ENCODE measurements at regions not wholly inside any gene's neighbourhood (a gene's known extent, or its start where the extent isn't known, plus 50 kb on each side); places are given as distances from the start of the nearest gene placed in this dataset.

DNA sequence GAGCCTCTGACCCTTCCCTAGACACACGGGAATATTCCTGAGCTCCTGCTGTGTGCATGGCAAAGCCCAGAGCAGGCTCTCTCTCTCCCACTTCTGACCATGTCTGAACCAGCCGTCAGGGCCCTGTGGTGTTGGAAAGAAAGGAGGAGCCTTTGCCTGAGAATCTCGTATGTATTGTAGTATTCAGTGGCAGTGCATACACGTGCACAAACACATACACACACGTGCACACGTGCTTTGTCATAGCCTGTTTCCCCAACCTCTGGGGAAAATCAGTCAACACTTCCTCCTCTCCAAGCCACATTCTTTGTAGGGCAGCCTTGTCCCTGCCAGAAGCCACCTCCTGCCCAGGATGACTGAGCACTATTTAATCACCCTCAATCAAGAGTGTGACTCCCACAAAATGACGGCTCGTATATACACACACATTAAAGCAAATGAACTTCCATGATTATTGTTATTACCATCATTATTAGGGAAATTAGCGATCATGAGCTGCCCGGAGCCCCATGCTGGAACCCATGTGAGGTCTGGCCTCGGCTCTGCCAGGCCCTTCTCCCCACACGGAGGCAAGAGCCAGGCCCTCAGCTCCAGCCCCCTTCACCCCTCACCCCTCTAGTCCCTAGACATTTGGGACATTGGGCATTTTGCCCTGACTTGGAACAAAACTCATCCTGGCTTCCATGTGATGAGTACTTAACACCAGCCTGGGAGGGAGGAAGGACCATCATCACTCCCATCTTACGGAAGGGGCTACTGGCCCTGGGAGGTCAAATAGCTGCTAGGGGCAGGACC is 331.9 kb downstream of the NPHP4 start:
- no peak for DNase-seq (ENCODE audit: low read depth)

GRCh38 chr1:5659606-5660005 is 332.6 kb downstream of the NPHP4 start:
- DNase-seq (ENCODE audit: low read depth) = no peak

DNA sequence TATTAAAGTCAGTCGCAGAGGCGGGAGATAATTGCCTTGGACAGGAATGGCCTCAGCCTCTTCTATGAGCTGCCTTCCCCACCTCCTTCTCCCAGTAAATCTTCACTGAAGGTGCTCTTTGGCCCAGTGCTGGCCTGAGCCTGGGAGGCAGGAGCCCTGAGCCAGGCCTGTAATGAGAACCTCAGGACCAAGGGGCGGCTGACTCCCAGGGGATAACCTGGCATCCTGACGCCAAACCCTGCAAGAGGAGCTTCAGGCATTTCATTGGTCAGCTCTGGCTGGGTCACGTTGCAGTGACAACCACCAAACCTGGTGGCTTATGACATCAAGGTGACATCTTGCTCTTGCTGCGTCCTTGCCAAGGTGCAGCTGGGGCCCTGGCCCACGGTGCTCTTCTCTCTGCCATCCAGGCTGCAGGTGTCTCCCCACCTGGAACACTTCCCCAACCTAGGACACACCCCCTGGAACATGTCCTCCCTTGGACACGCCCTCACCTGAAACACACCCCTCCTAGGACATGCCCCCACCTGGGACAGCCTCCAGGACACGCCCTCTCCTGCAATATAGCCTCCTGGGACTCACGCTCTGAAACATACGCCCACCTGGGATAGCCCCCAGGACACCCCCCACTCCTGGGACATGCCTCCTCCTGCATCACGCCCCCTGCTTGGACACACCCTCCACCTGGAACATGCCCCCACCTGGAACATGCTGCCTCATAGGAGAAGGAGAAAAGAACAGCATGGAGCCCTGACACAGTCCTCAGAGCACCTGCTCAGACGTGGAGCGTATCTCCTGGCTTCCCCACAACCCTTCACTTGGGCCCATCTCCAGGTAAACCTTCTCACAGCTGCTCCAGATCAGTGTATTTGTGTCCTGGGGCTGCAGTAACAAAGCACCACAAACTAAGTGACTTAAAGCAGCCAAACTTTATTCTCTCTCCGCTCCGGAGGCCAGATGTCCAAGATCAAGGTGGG is 333.6 kb downstream of the NPHP4 start:
- no peak for DNase-seq (ENCODE audit: low read depth)

GRCh38 chr1:5651964-5652821 is 340.0 kb downstream of the NPHP4 start:
- no peak for DNase-seq (ENCODE audit: low read depth)

GRCh38 chr1:5651473-5651872 is 340.8 kb downstream of the NPHP4 start:
- no peak for DNase-seq (ENCODE audit: low read depth)

DNA sequence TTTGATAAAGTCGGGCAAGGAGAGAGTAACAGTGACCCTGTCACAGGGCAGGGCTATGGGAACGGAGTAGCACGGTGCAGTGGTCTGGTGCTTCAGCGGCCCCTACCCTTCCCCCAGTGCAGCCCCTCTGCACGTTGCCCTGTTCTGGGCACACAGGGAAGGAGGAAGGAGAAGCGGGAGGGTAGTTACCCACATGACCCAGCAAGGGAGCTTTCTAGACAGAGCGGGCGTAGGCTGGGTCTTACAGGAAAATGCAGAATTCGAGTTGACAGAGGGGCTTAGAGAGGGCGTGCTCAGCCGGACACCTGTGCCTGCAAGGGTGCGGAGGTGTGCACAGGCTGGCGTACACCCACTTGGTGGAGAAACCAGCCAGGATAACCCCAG is 341.2 kb downstream of the NPHP4 start:
- no peak for DNase-seq (ENCODE audit: low read depth)

DNA sequence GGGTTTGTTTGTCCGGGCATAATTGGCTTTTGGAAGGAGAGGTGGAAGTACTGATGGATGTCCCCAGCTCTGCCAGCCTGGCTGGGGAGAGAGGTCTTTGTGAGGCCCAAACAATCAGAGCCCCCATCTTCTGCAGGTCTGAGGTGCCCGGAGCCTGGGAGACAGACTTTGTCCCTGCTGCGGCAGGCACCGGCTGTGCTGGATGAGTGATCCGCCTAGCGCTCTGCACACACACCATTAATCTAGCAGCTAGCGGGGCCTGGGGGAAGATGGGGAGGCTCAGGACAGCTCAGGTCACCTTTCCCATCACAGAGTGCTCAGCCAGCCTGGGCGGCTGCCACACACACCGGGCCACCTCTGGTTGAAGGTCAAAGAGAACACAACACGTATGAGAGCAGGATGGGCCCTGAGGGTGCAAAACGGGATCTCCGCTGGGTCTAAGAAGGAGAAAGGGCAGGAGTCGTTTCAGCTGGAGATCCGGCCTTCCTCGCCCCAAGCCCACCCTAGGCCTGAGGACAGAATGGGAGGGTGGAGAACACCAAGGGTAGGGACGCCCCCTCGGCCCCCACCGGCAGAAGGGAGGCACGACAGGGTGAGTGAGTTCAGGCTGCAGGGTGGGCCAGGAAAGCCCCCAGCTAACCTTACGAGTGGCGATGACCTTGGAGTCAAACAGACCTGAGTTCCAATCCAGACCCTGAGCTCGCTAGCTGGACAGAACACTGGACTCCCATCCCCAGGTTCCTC is 341.8 kb downstream of the NPHP4 start:
- DNase-seq (ENCODE audit: low read depth) = no peak

DNA sequence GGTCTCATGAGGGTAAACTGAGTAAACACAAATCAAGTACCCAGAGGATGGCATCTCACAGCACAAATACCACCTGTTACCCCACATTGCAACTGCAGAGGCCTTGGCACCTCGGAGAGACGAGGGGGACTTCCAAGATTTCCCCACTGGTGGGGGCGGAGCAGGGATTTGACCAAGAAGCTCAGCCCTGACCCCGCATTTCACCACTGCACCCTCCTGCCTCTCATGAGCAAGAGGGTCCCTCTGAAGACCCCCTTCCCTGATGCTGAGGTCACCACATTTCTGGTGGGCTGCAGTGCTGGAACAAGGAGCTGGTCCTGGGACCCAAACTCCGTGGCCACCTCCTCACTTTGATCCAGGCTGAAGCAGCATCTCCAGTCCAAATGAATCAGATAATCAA is 342.4 kb downstream of the NPHP4 start:
- no peak for DNase-seq (ENCODE audit: low read depth)

GRCh38 chr1:5649166-5649551 is 343.1 kb downstream of the NPHP4 start:
- no peak for DNase-seq (ENCODE audit: low read depth)

- DNase-seq (ENCODE audit: low read depth) = no peak
These were observed 343.6 kb downstream of the NPHP4 start for GRCh38 chr1:5648410-5649165.

- DNase-seq (ENCODE audit: low read depth) = no peak
These were observed 345.0 kb downstream of the NPHP4 start for GRCh38 chr1:5647234-5647633.

DNA sequence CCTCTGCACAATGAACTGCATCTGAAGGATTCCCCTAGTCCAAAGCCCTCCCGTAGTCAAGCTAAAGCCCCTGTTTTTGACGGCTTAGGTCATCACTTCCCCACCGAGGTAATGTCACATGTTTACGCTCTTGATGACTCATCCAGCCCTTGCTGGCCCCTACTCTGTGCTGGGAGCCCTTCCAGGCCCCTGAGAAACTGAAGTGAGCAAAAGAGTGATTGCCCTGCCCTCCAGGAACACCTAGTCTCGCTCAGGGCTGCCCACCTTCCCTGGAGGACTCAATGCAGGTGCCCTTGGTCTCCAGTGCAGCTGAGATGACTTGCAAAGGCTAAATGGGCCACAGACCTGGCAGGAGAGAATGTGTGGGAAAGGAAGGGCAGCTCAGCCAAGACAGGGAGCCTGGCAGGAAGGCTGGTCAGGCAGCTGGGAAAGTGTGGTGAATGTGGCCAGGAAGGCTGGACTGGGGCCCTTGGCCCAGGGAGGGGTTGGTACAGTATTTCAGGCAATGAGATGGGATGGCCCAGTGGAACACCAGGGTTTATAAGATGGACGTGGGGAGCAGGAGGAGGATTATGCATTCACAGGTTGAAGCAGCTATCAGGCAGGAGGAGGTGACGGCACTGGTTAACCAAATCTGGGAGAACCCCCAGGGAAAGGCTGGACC is 345.6 kb downstream of the NPHP4 start:
- no peak for DNase-seq (ENCODE audit: low read depth)

DNA sequence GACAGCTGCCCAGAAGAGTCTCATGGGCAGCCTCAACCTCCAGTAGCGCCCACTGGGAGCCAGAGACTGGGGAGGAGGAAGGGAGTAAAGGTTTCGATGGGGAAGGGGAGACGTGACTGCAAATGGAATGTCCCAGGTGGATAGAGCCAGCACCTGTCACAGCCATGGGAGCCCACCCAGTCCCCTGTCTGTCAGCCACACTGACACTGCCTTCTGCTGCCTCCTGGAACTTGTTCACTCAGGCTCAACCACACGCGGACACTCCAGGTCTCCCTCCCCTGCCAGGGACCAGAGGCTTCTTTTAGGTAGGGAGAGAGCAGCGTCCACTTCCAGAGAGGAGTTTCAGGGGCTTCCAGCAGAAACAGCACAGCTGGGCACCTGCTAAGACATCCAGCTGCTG is 346.3 kb downstream of the NPHP4 start:
- DNase-seq (ENCODE audit: low read depth) = no peak

DNA sequence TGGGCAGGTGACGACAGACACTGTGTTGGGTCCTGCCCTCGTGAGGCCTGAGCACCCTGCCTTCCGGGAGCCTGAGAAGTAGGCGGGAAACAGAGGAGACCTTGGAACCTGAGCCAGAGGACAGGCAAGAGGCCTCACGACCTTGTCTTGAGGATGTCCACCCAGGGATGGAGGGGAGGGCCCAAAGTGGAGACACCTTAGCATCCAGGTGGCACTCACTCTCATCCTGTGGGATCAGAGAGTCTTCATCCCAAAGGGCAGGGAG is 347.2 kb downstream of the NPHP4 start:
- no peak for DNase-seq (ENCODE audit: low read depth)

DNA sequence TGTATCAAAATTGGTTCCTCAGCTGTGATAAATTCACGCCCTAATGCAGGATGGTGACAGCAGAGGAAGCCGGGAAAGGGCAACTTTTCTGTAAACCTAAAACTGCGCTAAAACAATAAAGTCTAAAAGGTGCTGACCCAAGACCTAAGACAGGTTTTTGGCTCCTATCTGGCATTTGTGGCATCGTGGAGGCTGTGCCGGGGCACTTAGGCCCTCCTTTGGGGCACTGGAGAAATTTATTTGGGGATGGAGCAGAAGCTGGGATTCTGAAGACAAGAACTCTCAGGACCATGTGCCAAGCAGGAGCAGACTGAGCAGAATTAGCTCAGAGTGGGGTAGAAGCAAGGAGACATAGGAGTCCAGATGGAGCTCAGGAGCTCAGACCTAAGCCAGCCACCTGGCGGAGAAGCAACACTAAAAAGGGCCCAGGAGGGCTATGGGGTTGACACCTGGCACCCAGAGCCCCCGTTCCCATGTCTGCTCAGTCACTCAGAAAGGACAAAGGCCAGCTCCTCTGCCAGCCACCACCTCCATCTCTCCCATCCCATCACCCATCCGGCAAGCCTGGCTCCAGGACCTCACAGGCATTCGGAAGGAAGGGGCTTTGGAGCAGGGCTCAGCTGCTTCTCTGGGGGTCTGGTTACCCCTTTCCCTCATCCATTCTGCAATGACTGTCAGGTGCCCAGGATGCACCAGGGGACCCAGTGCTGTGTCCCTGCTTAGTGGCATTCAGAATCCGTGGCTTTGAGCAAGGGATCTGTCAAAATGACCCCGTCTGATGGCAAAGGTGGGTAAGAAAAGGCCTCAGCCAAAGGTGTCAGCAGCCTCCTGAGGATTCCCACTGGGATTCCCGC is 347.7 kb downstream of the NPHP4 start:
- no peak for DNase-seq (ENCODE audit: low read depth)

- no peak for DNase-seq (ENCODE audit: low read depth)
These were observed 348.7 kb downstream of the NPHP4 start for GRCh38 chr1:5643360-5644107.

GRCh38 chr1:5640845-5641244 is 351.4 kb downstream of the NPHP4 start:
- DNase-seq (ENCODE audit: low read depth) = no peak

DNA sequence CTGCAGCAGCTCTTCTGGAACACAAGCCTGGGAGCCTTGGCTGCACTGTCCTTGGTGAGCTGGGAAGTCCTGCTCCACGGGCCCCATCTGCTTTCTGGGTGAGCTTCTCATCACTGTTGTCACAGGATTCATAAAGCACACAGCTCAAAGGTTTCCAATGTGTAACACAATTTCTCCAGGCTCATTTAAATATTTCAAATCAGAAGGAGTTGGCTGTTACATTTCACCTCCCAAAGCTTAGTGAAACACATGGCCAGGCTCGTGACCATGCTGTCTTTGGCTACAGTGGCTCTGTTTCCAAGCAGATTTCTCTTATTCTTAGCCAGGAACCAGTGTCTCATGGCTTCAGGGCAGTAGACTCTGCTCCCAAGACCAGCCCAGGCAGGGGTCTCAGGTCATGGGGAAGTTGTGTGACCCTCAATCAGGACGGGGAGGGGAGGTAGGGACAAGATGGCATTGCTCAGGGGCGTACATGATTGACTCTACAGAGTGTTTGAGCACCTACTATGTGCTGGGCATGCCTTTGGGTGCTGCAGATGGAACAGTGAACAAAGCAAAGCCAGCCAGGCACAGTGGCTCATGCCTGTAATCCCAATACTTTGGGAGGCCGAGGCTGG is 353.0 kb downstream of the NPHP4 start:
- no peak for DNase-seq (ENCODE audit: low read depth)

Measured in Daoy (cell line).